RWPE2 (cell line): ENCODE measurements at regions not wholly inside any gene's neighbourhood (a gene's known extent, or its start where the extent isn't known, plus 50 kb on each side); places are given as distances from the start of the nearest gene placed in this dataset.

Source experiments
- ATAC-seq: fragments of 200-7000 bp; cut with Tn5 transposase; 3 replicates; pipeline ENCODE4 v1.9.1; 2021; ENCODE audit warnings: low read depth
- DNase-seq: peaks from one replicate; pipeline ENCODE4 v3.0.0-alpha.2; 2020; ENCODE audit warnings: low spot score
- H3K27ac ChIP-seq: fragments of 450-650 bp; 2 replicates; pipeline ENCODE4 v1.5.1; 2017; ENCODE audit warnings: mild to moderate bottlenecking; ENCODE audit not compliant: poor library complexity, severe bottlenecking
- H3K27me3 ChIP-seq: fragments of 250-450 bp; sonication (Bioruptor Pico); 2 replicates; pipeline ENCODE4 v1.5.1; 2021; ENCODE audit warnings: mild to moderate bottlenecking, moderate library complexity; ENCODE audit not compliant: insufficient read depth, poor library complexity, severe bottlenecking
- H3K36me3 ChIP-seq: fragments of 250-450 bp; sonication (Bioruptor Pico); 2 replicates; pipeline ENCODE4 v1.5.1; 2020; ENCODE audit warnings: low read depth, mild to moderate bottlenecking, moderate library complexity
- H3K4me1 ChIP-seq: fragments of 250-450 bp; sonication (Bioruptor Pico); 2 replicates; pipeline ENCODE4 v1.5.1; 2021; ENCODE audit warnings: mild to moderate bottlenecking, moderate library complexity; ENCODE audit not compliant: insufficient read depth, poor library complexity, severe bottlenecking
- H3K4me3 ChIP-seq: fragments of 250-450 bp; sonication (Bioruptor Pico); 2 replicates; pipeline ENCODE4 v1.5.1; 2021; ENCODE audit warnings: mild to moderate bottlenecking, moderate library complexity; ENCODE audit not compliant: severe bottlenecking
- H3K9me3 ChIP-seq: fragments of 250-450 bp; sonication (Bioruptor Pico); 2 replicates; pipeline ENCODE4 v1.5.1; 2021; ENCODE audit warnings: mild to moderate bottlenecking, moderate library complexity; ENCODE audit not compliant: severe bottlenecking
- TF ChIP-seq, protein P1 (sequence below): fragments of 450-650 bp; IDR thresholded peaks from one replicate; pipeline ENCODE4 v1.5.1; 2017; ENCODE audit warnings: mild to moderate bottlenecking, moderate library complexity; ENCODE audit not compliant: poor library complexity, severe bottlenecking

GRCh38 chr5:98416541-98416940 lies 356.9 kb upstream of the RGMB start:
- H3K4me3 ChIP-seq: no peak overlapping the region
- ATAC-seq (peak; percentile 15; the same call in 1 of the 3 replicates), DNase-seq (no peak)
- peaks cover 30% of the 10 kb centered on the region for H3K4me1 ChIP-seq
- no peaks in the 10 kb centered on the region for H3K27me3 ChIP-seq
- peak overlapping the region; percentile 97 for H3K27ac ChIP-seq
- TF ChIP-seq, protein P1, sequence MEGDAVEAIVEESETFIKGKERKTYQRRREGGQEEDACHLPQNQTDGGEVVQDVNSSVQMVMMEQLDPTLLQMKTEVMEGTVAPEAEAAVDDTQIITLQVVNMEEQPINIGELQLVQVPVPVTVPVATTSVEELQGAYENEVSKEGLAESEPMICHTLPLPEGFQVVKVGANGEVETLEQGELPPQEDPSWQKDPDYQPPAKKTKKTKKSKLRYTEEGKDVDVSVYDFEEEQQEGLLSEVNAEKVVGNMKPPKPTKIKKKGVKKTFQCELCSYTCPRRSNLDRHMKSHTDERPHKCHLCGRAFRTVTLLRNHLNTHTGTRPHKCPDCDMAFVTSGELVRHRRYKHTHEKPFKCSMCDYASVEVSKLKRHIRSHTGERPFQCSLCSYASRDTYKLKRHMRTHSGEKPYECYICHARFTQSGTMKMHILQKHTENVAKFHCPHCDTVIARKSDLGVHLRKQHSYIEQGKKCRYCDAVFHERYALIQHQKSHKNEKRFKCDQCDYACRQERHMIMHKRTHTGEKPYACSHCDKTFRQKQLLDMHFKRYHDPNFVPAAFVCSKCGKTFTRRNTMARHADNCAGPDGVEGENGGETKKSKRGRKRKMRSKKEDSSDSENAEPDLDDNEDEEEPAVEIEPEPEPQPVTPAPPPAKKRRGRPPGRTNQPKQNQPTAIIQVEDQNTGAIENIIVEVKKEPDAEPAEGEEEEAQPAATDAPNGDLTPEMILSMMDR: no peak
- H3K9me3 ChIP-seq: peaks cover 6% of the 10 kb centered on the region
- no peaks in the 10 kb centered on the region for H3K36me3 ChIP-seq

DNA sequence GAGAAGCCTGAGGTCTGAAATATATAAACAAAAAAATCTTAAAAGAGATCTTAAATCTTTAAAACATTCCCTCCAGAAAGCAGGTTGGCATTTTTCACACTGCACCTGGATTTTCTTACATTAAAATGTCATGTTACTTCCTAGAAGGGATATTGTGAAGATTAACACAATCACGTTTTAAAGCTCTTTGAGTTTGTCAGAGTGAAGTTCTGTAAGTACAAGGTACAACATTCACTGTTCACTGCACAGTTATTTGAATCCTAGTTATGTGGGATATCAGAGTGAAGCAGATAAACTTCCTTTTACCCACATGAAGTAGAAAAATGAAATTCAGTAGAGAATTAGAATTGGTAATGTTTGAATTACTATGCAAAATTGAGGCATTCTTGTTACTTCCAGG lies 353.6 kb upstream of the RGMB start:
- Histone ChIP-seq H3K9me3 (peaks cover 6% of the 10 kb centered on the region), H3K27ac (no peak overlapping the region), H3K27me3 (no peaks in the 10 kb centered on the region), H3K4me1 (peaks cover 23% of the 10 kb centered on the region), H3K4me3 (no peak overlapping the region), H3K36me3 (no peaks in the 10 kb centered on the region)
- TF ChIP-seq, protein P1: no peak
- DNase-seq (no peak), ATAC-seq (no peak)

DNA sequence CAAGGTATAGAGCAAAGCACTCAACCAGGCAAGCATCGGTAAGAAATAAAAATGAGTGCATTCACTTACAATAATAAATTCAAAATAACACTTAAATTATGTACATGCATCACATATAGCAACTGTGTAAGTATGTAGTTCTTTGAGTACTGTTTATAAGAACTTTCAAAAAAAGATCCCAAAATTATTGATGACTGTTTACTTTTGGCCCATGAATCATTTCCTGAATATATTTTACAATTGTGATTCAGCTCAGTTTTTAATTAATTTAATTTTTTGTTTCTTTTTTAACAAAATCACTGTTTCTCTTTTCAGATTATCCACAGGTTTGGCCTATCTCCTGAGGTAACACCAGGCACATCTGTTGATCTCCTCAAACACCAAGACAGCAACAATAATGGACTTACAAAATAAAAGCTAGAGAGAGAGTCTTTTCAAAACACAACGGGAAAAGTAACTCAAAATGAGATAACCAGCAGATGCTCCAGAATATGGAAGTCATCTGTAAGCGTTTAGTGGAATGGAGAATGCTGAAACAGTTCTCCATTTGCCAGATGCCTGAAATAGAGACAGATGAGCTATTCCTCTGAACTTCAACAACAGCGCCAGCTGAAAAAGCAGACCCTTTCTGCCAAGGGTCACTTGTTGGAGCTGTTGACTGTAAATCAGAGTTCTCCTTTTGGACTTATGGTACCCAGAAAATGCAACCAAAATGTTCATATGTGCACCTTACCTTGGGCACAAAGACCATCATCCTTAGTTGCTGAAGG lies 348.6 kb upstream of the RGMB start:
- no peaks in the 10 kb centered on the region for H3K36me3 ChIP-seq
- DNase-seq (no peak), ATAC-seq (no peak)
- H3K9me3 ChIP-seq: no peaks in the 10 kb centered on the region
- no peak overlapping the region for H3K27ac ChIP-seq
- H3K27me3 ChIP-seq: no peaks in the 10 kb centered on the region
- TF ChIP-seq, protein P1: no peak
- H3K4me3 ChIP-seq: no peak overlapping the region
- peaks cover 11% of the 10 kb centered on the region for H3K4me1 ChIP-seq

- Histone ChIP-seq H3K4me3 (no peak overlapping the region), H3K27me3 (no peaks in the 10 kb centered on the region), H3K27ac (no peak overlapping the region), H3K4me1 (peaks cover 11% of the 10 kb centered on the region), H3K9me3 (no peaks in the 10 kb centered on the region), H3K36me3 (no peaks in the 10 kb centered on the region)
- DNase-seq: no peak
- TF ChIP-seq, protein P1: no peak
- ATAC-seq: no peak
Observed at GRCh38 chr5:98425640-98426039, 347.8 kb upstream of the RGMB start.

- H3K27ac ChIP-seq: peak overlapping the region; percentile 58
- H3K4me1 ChIP-seq: peaks cover 18% of the 10 kb centered on the region
- TF ChIP-seq, protein P1: no peak
- H3K9me3 ChIP-seq: no peaks in the 10 kb centered on the region
- no peaks in the 10 kb centered on the region for H3K27me3 ChIP-seq
- DNase-seq (no peak), ATAC-seq (peak; percentile 72)
- no peak overlapping the region for H3K4me3 ChIP-seq
- no peaks in the 10 kb centered on the region for H3K36me3 ChIP-seq
Observed at GRCh38 chr5:98428806-98429205, 344.7 kb upstream of the RGMB start.
